Fibroblast of lung (primary cell): ENCODE measurements at regions not wholly inside any gene's neighbourhood (a gene's known extent, or its start where the extent isn't known, plus 50 kb on each side); places are given as distances from the start of the nearest gene placed in this dataset.

Experiments
- DNase-seq, 2 donors: peaks; one replicate each; pipeline versions ENCODE4 v3.0.0 to v3.0.0-alpha.2; 2010; ENCODE audit warnings: low read depth in 2 of 2
- H2AFZ ChIP-seq: 2 replicates; pipeline ENCODE4 v1.5.1; 2012; ENCODE audit warnings: low read length, control low read depth, inconsistent platforms
- H3K27ac ChIP-seq: 2 replicates; pipeline ENCODE4 v1.5.1; 2011; ENCODE audit warnings: low read length, control low read depth; ENCODE audit not compliant: insufficient read depth
- H3K27me3 ChIP-seq: 2 replicates; pipeline ENCODE4 v1.5.1; 2011; ENCODE audit warnings: mild to moderate bottlenecking, low read length; ENCODE audit not compliant: control insufficient read depth, insufficient read depth
- H3K36me3 ChIP-seq: 2 replicates; pipeline ENCODE4 v1.5.1; 2011; ENCODE audit warnings: low read length; ENCODE audit not compliant: control insufficient read depth, insufficient read depth
- H3K4me1 ChIP-seq: 2 replicates; pipeline ENCODE4 v1.5.1; 2011; ENCODE audit warnings: low read length; ENCODE audit not compliant: control insufficient read depth, insufficient read depth; ENCODE audit errors: extremely low read depth
- H3K4me2 ChIP-seq: 2 replicates; pipeline ENCODE4 v1.5.1; 2011; ENCODE audit warnings: low read length, control low read depth; ENCODE audit not compliant: insufficient read depth; ENCODE audit errors: extremely low read depth
- H3K4me3 ChIP-seq, 4 experiments: fragments of 200-600 bp in 1 of 4; sonication (generic) in 1 of 4; replicated peaks in 1 of 4; 2 replicates each; pipeline ENCODE4 v1.5.1; 2011 to 2016; ENCODE audit warnings: low read length in 4 of 4, low read depth in 3 of 4, mild to moderate bottlenecking in 3 of 4, control low read depth in 2 of 4, inconsistent platforms in 1 of 4, mixed read lengths in 1 of 4; ENCODE audit not compliant: insufficient read depth in 1 of 4; ENCODE audit errors: control extremely low read depth in 1 of 4
- H3K79me2 ChIP-seq: 2 replicates; pipeline ENCODE4 v1.5.1; 2012; ENCODE audit warnings: mild to moderate bottlenecking, low read length, inconsistent platforms; ENCODE audit not compliant: control insufficient read depth, insufficient read depth
- H3K9ac ChIP-seq: 2 replicates; pipeline ENCODE4 v1.5.1; 2011; ENCODE audit warnings: mild to moderate bottlenecking, low read length, control low read depth; ENCODE audit not compliant: insufficient read depth
- H3K9me3 ChIP-seq: 2 replicates; pipeline ENCODE4 v1.5.1; 2012; ENCODE audit warnings: low read depth, low read length; ENCODE audit not compliant: control insufficient read depth, insufficient read depth
- H4K20me1 ChIP-seq: 2 replicates; pipeline ENCODE4 v1.5.1; 2011; ENCODE audit warnings: low read length; ENCODE audit not compliant: control insufficient read depth, insufficient read depth; ENCODE audit errors: extremely low read depth
- EZH2 ChIP-seq: IDR thresholded peaks from 2 replicates; pipeline ENCODE4 v1.5.1; 2012; ENCODE audit warnings: low read length, control low read depth, mild to moderate bottlenecking; ENCODE audit errors: missing control alignments
- TF ChIP-seq, protein P1 (sequence below), 2 donors: IDR thresholded peaks in 1 of 2; conservative IDR thresholded peaks in 1 of 2; 1 replicate in 1 of 2; 2 replicates in 1 of 2; pipeline ENCODE4 v1.5.1; 2011 to 2012; ENCODE audit warnings: low read length in 2 of 2, control low read depth in 1 of 2, inconsistent platforms in 1 of 2, low read depth in 1 of 2, mild to moderate bottlenecking in 1 of 2

DNA sequence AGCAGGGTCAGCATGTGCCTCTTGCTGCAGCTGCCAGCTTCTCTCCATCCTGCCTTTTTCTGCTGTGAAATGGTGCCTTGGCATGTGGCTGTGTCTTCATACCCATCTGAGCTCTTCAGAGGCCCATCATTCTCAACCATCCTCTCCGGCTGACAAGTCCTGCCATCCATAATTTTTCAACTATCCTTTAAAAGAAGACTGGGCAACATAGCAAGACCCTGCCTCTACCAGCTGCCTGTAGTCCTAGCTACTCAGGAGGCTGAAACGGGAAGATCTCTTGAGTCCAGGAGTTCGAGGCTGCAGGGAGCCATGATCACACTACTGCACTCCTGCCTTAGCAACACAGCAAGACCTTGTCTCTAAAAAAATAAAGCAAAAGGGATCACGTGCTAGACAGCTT is 64.2 kb upstream of the TTC29 start:
- H3K79me2 ChIP-seq = no peaks in the 10 kb centered on the region
- H3K4me2 ChIP-seq = no peak overlapping the region
- H3K4me1 ChIP-seq = no peaks in the 10 kb centered on the region
- H4K20me1 ChIP-seq = no peaks in the 10 kb centered on the region
- TF ChIP-seq EZH2 = no peak
- TF ChIP-seq, protein P1, sequence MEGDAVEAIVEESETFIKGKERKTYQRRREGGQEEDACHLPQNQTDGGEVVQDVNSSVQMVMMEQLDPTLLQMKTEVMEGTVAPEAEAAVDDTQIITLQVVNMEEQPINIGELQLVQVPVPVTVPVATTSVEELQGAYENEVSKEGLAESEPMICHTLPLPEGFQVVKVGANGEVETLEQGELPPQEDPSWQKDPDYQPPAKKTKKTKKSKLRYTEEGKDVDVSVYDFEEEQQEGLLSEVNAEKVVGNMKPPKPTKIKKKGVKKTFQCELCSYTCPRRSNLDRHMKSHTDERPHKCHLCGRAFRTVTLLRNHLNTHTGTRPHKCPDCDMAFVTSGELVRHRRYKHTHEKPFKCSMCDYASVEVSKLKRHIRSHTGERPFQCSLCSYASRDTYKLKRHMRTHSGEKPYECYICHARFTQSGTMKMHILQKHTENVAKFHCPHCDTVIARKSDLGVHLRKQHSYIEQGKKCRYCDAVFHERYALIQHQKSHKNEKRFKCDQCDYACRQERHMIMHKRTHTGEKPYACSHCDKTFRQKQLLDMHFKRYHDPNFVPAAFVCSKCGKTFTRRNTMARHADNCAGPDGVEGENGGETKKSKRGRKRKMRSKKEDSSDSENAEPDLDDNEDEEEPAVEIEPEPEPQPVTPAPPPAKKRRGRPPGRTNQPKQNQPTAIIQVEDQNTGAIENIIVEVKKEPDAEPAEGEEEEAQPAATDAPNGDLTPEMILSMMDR (conservative IDR thresholded peaks at IDR 0.05 in 1 of 2, IDR thresholded peaks at IDR 0.05 in 1 of 2; ENCODE audit: low read depth in 1 of 2, low read length in 2 of 2) = no peak
- H3K9ac ChIP-seq = no peak overlapping the region
- H3K4me3 ChIP-seq = no peak overlapping the region
- H3K27ac ChIP-seq = no peak overlapping the region
- no peaks in the 10 kb centered on the region for H3K27me3 ChIP-seq
- no peaks in the 10 kb centered on the region for H3K9me3 ChIP-seq
- no peak overlapping the region for H2AFZ ChIP-seq
- no peak for DNase-seq
- H3K36me3 ChIP-seq = no peaks in the 10 kb centered on the region

DNA sequence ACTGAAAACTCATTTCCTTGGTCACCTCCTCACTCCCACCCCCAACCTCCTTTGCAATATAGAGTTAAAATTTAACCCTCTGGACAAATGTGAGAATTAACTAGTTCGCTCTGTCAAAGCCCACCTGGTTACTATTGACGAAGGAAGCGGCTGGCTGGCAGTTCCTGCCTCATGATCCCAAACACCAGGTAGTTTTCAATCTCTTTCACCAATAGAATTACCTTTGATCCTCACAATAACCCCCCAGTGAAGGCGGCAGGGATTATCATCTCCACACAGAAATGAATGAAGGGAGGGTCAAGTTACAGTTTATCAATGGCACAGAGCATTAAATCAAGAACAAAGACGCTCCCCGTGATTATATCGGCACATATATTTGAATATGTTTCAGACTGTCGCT is 65.7 kb upstream of the TTC29 start:
- Histone ChIP-seq H3K9me3 (no peaks in the 10 kb centered on the region), H3K27me3 (no peaks in the 10 kb centered on the region), H2AFZ (no peak overlapping the region), H3K79me2 (no peaks in the 10 kb centered on the region), H3K4me1 (no peaks in the 10 kb centered on the region), H3K27ac (no peak overlapping the region), H3K4me2 (no peak overlapping the region), H4K20me1 (no peaks in the 10 kb centered on the region), H3K36me3 (no peaks in the 10 kb centered on the region), H3K9ac (no peak overlapping the region), H3K4me3 (no peak overlapping the region)
- TF ChIP-seq, protein P1 (conservative IDR thresholded peaks at IDR 0.05 in 1 of 2, IDR thresholded peaks at IDR 0.05 in 1 of 2; ENCODE audit: low read depth in 1 of 2, low read length in 2 of 2) = no peak
- TF ChIP-seq EZH2 = no peak
- DNase-seq = no peak

GRCh38 chr4:147012059-147012707 is 66.5 kb upstream of the TTC29 start:
- H3K4me3 ChIP-seq = no peak overlapping the region
- TF ChIP-seq, protein P1 (conservative IDR thresholded peaks at IDR 0.05 in 1 of 2, IDR thresholded peaks at IDR 0.05 in 1 of 2; ENCODE audit: low read depth in 1 of 2, low read length in 2 of 2) = no peak
- no peak for TF ChIP-seq EZH2
- no peak overlapping the region for H3K4me2 ChIP-seq
- no peaks in the 10 kb centered on the region for H3K27me3 ChIP-seq
- DNase-seq = no peak
- H3K79me2 ChIP-seq = no peaks in the 10 kb centered on the region
- H4K20me1 ChIP-seq = no peaks in the 10 kb centered on the region
- H3K36me3 ChIP-seq = no peaks in the 10 kb centered on the region
- no peak overlapping the region for H3K27ac ChIP-seq
- H3K9ac ChIP-seq = no peak overlapping the region
- no peaks in the 10 kb centered on the region for H3K4me1 ChIP-seq
- no peaks in the 10 kb centered on the region for H3K9me3 ChIP-seq
- no peak overlapping the region for H2AFZ ChIP-seq
